ENCODE measurements at regions not wholly inside any gene's neighbourhood (a gene's known extent, or its start where the extent isn't known, plus 50 kb on each side); places are given as distances from the start of the nearest gene placed in this dataset.
A peak's percentile ranks its signal among the peaks of the same experiment; 100 is the strongest.

DNA sequence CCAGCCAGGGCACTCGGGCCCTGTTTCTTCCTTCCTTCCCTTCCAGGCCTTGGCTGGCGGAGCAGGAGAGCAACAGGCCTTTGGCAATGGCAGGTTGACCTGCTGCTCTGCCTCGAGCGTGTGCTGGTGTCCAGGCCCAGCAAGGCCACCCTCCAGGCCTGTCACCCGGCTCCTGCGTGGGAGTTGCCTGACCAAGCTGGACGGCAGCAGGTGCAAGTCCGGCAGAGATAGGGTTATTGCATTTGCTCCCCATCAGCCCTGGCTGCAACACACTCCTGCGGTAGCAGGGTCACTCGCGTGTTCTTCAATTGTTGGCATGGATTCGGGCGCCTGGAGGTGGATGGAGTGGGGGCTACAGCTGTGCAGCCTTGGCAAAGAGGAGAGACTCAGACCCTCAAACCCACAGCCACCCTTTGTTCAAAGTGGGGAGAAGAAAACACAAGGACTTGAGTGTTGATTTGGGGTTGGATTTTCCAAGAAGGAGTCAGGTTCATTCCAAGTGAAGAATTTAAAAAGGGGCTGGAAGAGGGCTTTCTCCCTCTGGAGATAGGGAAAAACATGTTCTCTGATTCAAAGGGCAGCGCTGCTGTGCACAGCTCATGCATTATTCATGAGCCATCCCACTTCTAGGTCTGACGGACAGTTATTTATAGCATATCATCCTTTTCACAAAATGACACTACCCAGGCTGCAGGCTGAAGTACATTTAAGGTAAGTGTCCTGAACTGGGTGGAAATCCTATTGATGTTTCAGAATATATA, 64.2 kb upstream of the PITRM1 start:
- H3K9ac ChIP-seq: no peak overlapping the region

DNA sequence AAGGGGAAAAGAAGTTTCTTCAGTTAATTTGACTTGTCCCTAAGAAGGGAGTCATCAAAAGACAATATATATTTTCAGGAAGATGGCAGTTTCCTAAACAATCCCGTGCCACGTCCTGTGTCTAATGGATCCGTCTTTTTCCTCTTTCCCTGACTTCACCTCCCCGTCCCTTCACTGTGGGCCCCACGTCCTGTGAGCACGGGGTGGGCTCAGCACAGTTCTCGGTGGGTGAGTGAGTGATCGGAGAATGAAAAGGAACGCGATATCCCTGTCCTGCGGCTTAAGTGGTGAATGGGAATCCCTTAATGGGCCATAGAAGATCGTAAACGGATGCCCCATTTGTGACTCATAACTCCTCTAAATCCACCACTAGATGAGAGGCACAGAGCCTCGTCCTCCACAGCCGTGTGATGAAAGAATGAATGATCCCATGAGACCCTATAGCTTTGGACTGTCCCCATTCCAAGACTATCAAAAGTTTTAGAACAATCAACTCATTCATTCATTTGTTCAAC, 63.5 kb upstream of the PITRM1 start:
- Histone ChIP-seq H3K4me3 (no peak overlapping the region), H3K36me3 (no peaks in the 10 kb centered on the region), H3K27ac (no peak overlapping the region), H3K9me3 (replicated peaks in 1 of 11) (peaks cover 0 to 11% (median 0%) of the 10 kb centered on the region in 11 experiments; a peak in 2 of 22 replicates), H3K9ac (no peak overlapping the region), H3K4me1 (peaks cover 0 to 11% (median 0%) of the 10 kb centered on the region in 10 experiments; a peak in 7 of 20 replicates), H3K4me2 (no peak overlapping the region), H4K20me1 (peaks cover 0 to 21% (median 0%) of the 10 kb centered on the region in 11 experiments; a peak in 3 of 22 replicates), H3K27me3 (peaks cover 0 to 38% (median 0%) of the 10 kb centered on the region in 11 experiments; a peak in 8 of 22 replicates)
- TF ChIP-seq Cebpa-rat (IDR thresholded peaks at IDR 0.05): no peak

More for the DNA sequence above, 64.2 kb upstream of the PITRM1 start:
- Histone ChIP-seq H3K27me3 (peaks cover 0 to 31% (median 0%) of the 10 kb centered on the region in 11 experiments; a peak in 7 of 22 replicates), H3K36me3 (no peaks in the 10 kb centered on the region), H3K4me1 (peaks cover 0 to 11% (median 0%) of the 10 kb centered on the region in 10 experiments; a peak in 7 of 20 replicates), H3K9me3 (replicated peaks in 1 of 11) (peaks cover 0 to 6% (median 0%) of the 10 kb centered on the region in 11 experiments; a peak in 2 of 22 replicates), H3K4me2 (no peak overlapping the region), H4K20me1 (peaks cover 0 to 21% (median 0%) of the 10 kb centered on the region in 11 experiments; a peak in 3 of 22 replicates), H3K27ac (no peak overlapping the region), H3K4me3 (no peak overlapping the region)
- TF ChIP-seq Cebpa-rat (IDR thresholded peaks at IDR 0.05): no peak

DNA sequence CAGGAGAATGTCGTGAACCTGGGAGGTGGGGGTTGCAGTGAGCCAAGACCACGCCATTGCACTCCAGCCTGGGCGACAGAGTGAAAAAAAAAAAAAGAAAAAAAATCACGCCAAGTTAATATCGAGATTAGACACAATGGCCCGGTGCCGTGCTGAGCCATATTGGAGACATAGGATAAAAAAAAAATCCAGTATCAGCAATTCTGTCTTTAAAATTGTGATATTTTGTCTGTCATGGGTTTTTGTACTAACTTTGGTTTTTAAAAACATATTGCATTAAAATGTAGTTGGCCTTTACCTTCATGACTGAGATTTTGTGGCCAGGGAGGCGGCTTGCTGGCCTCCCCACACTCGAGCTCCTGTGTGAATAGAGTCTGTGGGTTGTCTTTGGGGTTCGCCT, 62.8 kb upstream of the PITRM1 start:
- H3K27ac ChIP-seq: no peak overlapping the region
- no peak overlapping the region for H3K4me3 ChIP-seq

DNA sequence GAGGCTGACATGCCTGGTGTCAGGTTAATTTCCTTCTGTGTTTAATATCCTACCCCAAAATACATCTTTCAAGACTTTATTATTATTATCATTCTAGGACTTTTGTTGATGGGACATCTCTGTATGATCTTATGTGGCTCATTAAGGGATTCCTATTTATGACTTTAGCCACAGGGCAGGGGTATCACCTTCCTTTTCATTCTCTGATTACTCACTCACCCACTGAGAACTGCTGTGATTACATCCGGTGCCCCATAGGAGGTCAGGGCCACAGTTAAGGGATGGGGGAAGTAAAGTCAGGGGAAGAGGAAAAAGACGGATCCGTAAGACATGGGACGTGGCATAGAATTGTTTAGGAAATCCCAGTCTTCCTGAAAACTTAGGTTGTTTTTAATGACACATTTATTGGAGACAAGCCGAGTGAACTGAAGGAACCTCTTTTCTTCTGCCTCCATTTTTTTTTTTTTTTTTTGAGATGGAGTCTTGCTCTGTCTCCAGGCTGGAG, 61.0 kb upstream of the PITRM1 start:
- Histone ChIP-seq H3K27ac (no peak overlapping the region), H3K27me3 (peaks cover 0 to 63% (median 0%) of the 10 kb centered on the region in 11 experiments; a peak in 10 of 22 replicates), H3K9ac (no peak overlapping the region), H4K20me1 (peaks cover 0 to 31% (median 0%) of the 10 kb centered on the region in 11 experiments; a peak in 8 of 22 replicates), H3K36me3 (no peaks in the 10 kb centered on the region), H3K4me1 (peaks cover 2 to 8% (median 4%) of the 10 kb centered on the region in 10 experiments), H3K4me3 (no peak overlapping the region), H3K9me3 (replicated peaks in 1 of 11) (peaks cover 0 to 11% (median 0%) of the 10 kb centered on the region in 11 experiments; a peak in 2 of 22 replicates), H3K4me2 (no peak overlapping the region)
- no peak for TF ChIP-seq Cebpa-rat (IDR thresholded peaks at IDR 0.05)

More for the DNA sequence above, 62.8 kb upstream of the PITRM1 start:
- no peak for TF ChIP-seq Cebpa-rat (IDR thresholded peaks at IDR 0.05)
- H3K36me3 ChIP-seq: no peaks in the 10 kb centered on the region
- H4K20me1 ChIP-seq: peaks cover 0 to 21% (median 0%) of the 10 kb centered on the region in 11 experiments; a peak in 3 of 22 replicates
- peaks cover 0 to 11% (median 0%) of the 10 kb centered on the region in 10 experiments; a peak in 7 of 20 replicates for H3K4me1 ChIP-seq
- H3K4me2 ChIP-seq: no peak overlapping the region
- H3K9ac ChIP-seq: no peak overlapping the region
- H3K27me3 ChIP-seq: peaks cover 0 to 45% (median 0%) of the 10 kb centered on the region in 11 experiments; a peak in 9 of 22 replicates
- H3K9me3 ChIP-seq (replicated peaks in 1 of 11): peaks cover 0 to 11% (median 0%) of the 10 kb centered on the region in 11 experiments; a peak in 2 of 22 replicates

DNA sequence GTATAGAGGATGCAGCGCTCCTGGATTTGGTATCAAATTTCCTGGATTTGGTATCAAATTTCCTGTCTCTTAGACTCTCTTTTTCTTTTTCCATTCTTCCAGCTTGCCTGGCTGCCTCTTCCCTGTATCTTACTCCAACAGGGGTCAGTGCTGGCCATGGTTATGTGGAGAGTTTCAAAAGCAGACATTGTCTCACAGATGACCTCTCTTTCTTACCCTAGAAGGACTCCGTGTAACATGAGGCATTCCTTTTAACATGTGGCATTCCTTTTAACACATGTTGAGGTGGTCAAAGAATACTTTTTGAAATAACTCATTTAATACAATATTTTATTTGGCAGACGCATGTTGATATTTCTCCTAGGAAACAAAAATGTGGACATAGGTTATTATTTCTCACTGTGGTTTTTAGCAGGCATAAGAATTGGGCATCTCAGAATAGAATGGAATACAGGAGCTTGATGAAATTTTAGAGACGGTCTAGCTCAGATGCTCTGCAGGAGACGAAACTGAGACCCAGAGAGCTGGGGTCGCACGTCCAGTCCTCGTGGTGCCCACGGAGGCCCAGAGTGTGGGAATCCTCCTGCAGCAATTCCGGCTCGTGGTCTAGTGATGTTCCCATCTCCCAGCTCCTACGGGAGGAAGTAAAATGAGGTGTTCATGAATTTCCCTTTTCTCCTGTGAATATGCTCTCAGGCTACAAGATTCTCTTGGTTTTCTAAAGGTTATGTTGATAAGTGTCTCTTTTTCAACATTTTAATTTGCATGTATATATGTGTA, 59.6 kb upstream of the PITRM1 start:
- no peak for TF ChIP-seq Cebpa-rat (IDR thresholded peaks at IDR 0.05)
- Histone ChIP-seq H3K9me3 (replicated peaks in 1 of 11) (peaks cover 0 to 11% (median 0%) of the 10 kb centered on the region in 11 experiments; a peak in 2 of 22 replicates), H3K27me3 (peaks cover 0 to 71% (median 0%) of the 10 kb centered on the region in 11 experiments; a peak in 10 of 22 replicates), H3K4me3 (no peak overlapping the region), H3K36me3 (no peaks in the 10 kb centered on the region), H3K4me2 (no peak overlapping the region), H3K9ac (no peak overlapping the region), H4K20me1 (peaks cover 0 to 30% (median 0%) of the 10 kb centered on the region in 11 experiments; a peak in 8 of 22 replicates), H3K27ac (no peak overlapping the region), H3K4me1 (peaks cover 16 to 22% (median 18%) of the 10 kb centered on the region in 10 experiments)

DNA sequence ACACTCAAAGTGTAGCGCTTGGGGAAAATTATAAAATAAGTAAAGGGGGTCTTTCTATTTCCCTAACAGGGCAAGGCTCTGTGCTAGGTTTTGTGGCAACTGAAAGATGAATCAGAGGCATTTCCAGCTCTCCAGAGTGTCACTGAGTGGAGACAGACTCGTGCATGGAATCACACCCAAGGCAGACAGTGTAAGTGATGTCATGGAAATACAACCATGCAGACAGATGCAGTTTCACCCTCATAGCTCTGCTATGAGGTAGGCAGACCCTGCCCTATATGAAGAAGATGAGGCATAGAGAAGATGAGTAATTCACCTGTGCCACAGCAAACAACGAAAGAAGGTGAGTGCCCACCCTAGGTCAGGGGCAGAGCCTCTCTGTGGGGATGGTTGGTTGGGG, 57.2 kb upstream of the PITRM1 start:
- no peak overlapping the region for H3K9ac ChIP-seq
- TF ChIP-seq Cebpa-rat (IDR thresholded peaks at IDR 0.05): no peak
- H3K27me3 ChIP-seq: peaks cover 0 to 82% (median 0%) of the 10 kb centered on the region in 11 experiments; a peak in 10 of 22 replicates
- H3K4me3 ChIP-seq: no peak overlapping the region
- peaks cover 0 to 11% (median 0%) of the 10 kb centered on the region in 11 experiments; a peak in 3 of 22 replicates for H3K9me3 ChIP-seq (replicated peaks in 1 of 11)
- H3K27ac ChIP-seq: no peak overlapping the region
- H3K4me2 ChIP-seq: no peak overlapping the region
- no peaks in the 10 kb centered on the region for H3K36me3 ChIP-seq
- H3K4me1 ChIP-seq: peaks cover 20 to 28% (median 25%) of the 10 kb centered on the region in 10 experiments
- peaks cover 0 to 35% (median 0%) of the 10 kb centered on the region in 11 experiments; a peak in 8 of 22 replicates for H4K20me1 ChIP-seq

DNA sequence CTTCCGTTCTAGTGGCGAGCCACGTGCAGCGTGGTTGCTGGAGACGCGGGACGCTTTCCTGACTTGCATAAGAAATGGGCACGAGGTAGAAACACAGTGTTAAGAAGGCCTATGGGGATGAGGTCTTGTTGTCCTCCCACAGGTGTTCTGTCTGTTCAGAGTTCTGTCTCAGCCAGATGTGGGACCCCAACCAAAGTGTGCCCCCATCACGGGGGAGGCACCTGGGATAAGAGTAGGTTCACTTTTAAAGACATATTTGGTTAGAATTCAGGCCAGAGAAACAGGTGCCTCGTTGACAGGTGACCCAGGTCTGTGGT, 56.0 kb upstream of the PITRM1 start:
- Histone ChIP-seq H3K9me3 (replicated peaks in 1 of 11) (peaks cover 0 to 19% (median 0%) of the 10 kb centered on the region in 11 experiments; a peak in 4 of 22 replicates), H3K4me2 (peak overlapping the region; percentile 61 to 80 (median 69)), H3K27ac (no peak overlapping the region), H3K36me3 (no peaks in the 10 kb centered on the region), H4K20me1 (peaks cover 0 to 35% (median 0%) of the 10 kb centered on the region in 11 experiments; a peak in 8 of 22 replicates), H3K27me3 (peaks cover 0 to 81% (median 0%) of the 10 kb centered on the region in 11 experiments; a peak in 10 of 22 replicates), H3K9ac (no peak overlapping the region), H3K4me1 (peaks cover 20 to 28% (median 25%) of the 10 kb centered on the region in 10 experiments), H3K4me3 (no peak overlapping the region)
- TF ChIP-seq Cebpa-rat (IDR thresholded peaks at IDR 0.05): no peak
